Suprapubic skin (tissue), 3 donors: ENCODE measurements at regions not wholly inside any gene's neighbourhood (a gene's known extent, or its start where the extent isn't known, plus 50 kb on each side); places are given as distances from the start of the nearest gene placed in this dataset.

ENCODE experiments used
- POLR2AphosphoS5 ChIP-seq, 3 donors: sonication (generic); formaldehyde crosslinking; IDR thresholded peaks; one replicate each; pipeline ENCODE4 v1.6.1; 2017; ENCODE audit warnings: antibody characterized with exemption in 3 of 3
- TF ChIP-seq, protein P1 (sequence below), 2 donors: fragments of 200-600 bp in 1 of 2; fragments of 450-650 bp in 1 of 2; sonication (generic) in 1 of 2; IDR thresholded peaks; one replicate each; pipeline ENCODE4 v1.5.1; 2016 to 2019; ENCODE audit warnings: antibody characterized with exemption in 2 of 2, mild to moderate bottlenecking in 1 of 2, moderate library complexity in 1 of 2

GRCh38 chr13:22220151-22221135 is 549.6 kb downstream of the FGF9 start:
- TF ChIP-seq, protein P1, sequence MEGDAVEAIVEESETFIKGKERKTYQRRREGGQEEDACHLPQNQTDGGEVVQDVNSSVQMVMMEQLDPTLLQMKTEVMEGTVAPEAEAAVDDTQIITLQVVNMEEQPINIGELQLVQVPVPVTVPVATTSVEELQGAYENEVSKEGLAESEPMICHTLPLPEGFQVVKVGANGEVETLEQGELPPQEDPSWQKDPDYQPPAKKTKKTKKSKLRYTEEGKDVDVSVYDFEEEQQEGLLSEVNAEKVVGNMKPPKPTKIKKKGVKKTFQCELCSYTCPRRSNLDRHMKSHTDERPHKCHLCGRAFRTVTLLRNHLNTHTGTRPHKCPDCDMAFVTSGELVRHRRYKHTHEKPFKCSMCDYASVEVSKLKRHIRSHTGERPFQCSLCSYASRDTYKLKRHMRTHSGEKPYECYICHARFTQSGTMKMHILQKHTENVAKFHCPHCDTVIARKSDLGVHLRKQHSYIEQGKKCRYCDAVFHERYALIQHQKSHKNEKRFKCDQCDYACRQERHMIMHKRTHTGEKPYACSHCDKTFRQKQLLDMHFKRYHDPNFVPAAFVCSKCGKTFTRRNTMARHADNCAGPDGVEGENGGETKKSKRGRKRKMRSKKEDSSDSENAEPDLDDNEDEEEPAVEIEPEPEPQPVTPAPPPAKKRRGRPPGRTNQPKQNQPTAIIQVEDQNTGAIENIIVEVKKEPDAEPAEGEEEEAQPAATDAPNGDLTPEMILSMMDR (IDR thresholded peaks at IDR 0.05), result no peak
- TF ChIP-seq POLR2AphosphoS5 (IDR thresholded peaks at IDR 0.05), result no peak
